ENCODE measurements at regions not wholly inside any gene's neighbourhood (a gene's known extent, or its start where the extent isn't known, plus 50 kb on each side); places are given as distances from the start of the nearest gene placed in this dataset.
"Not testable (repeated sequence)": the region's sequence is repeated elsewhere in the genome, so short reads cannot be mapped to it uniquely, and the experiment has no call there.

- no peak for DNase-seq (ENCODE audit: low spot score)
Measured at GRCh38 chr2:47964277-47964676, 58.0 kb upstream of the FBXO11 start.

GRCh38 chr2:47964722-47965434 lies 58.6 kb upstream of the FBXO11 start:
- no peak for DNase-seq (ENCODE audit: low spot score)

- not testable (repeated sequence) for DNase-seq (ENCODE audit: low spot score)
Measured at GRCh38 chr2:47976728-47977127, 70.4 kb upstream of the FBXO11 start.

GRCh38 chr2:47984041-47984440 lies 77.7 kb upstream of the FBXO11 start:
- no peak for DNase-seq (ENCODE audit: low spot score)

- no peak for DNase-seq (ENCODE audit: low spot score)
Measured at GRCh38 chr2:47990503-47990902, 84.2 kb upstream of the FBXO11 start.

- no peak for DNase-seq (ENCODE audit: low spot score)
Measured at GRCh38 chr2:47992671-47993070, 86.4 kb upstream of the FBXO11 start.

- DNase-seq (ENCODE audit: low spot score), result no peak
Measured at GRCh38 chr2:47996808-47997207, 90.5 kb upstream of the FBXO11 start.

- no peak for DNase-seq (ENCODE audit: low spot score)
Measured at GRCh38 chr2:47999512-47999911, 93.2 kb upstream of the FBXO11 start.

- no peak for DNase-seq (ENCODE audit: low spot score)
Measured at GRCh38 chr2:48001498-48001897, 95.2 kb upstream of the FBXO11 start.

GRCh38 chr2:48006094-48006493 lies 99.8 kb upstream of the FBXO11 start:
- no peak for DNase-seq (ENCODE audit: low spot score)

- DNase-seq (ENCODE audit: low spot score), result no peak
Measured at GRCh38 chr2:48007699-48008268, 101.5 kb upstream of the FBXO11 start.

- DNase-seq (ENCODE audit: low spot score), result no peak
Measured at GRCh38 chr2:48009256-48009655, 103.0 kb upstream of the FBXO11 start.

- DNase-seq (ENCODE audit: low spot score), result no peak
Measured at GRCh38 chr2:48015421-48015820, 109.1 kb upstream of the FBXO11 start.

GRCh38 chr2:48016225-48017019 lies 110.1 kb upstream of the FBXO11 start:
- DNase-seq (ENCODE audit: low spot score), result no peak

GRCh38 chr2:48017136-48017535 lies 110.8 kb upstream of the FBXO11 start:
- DNase-seq (ENCODE audit: low spot score), result no peak

GRCh38 chr2:48018480-48018879 lies 112.2 kb upstream of the FBXO11 start:
- DNase-seq (ENCODE audit: low spot score), result no peak

GRCh38 chr2:48026865-48027264 lies 120.6 kb upstream of the FBXO11 start:
- no peak for DNase-seq (ENCODE audit: low spot score)

GRCh38 chr2:48032765-48033164 lies 126.5 kb upstream of the FBXO11 start:
- no peak for DNase-seq (ENCODE audit: low spot score)

- DNase-seq (ENCODE audit: low spot score), result no peak
Measured at GRCh38 chr2:48034295-48034694, 128.0 kb upstream of the FBXO11 start.

- no peak for DNase-seq (ENCODE audit: low spot score)
Measured at GRCh38 chr2:48036312-48036711, 130.0 kb upstream of the FBXO11 start.

GRCh38 chr2:48039209-48039990 lies 133.1 kb upstream of the FBXO11 start:
- no peak for DNase-seq (ENCODE audit: low spot score)

GRCh38 chr2:48043131-48043700 lies 136.9 kb upstream of the FBXO11 start:
- no peak for DNase-seq (ENCODE audit: low spot score)

All from Ammon's horn (tissue), 1 donor.